K562 (cell line): ENCODE measurements at regions not wholly inside any gene's neighbourhood (a gene's known extent, or its start where the extent isn't known, plus 50 kb on each side); places are given as distances from the start of the nearest gene placed in this dataset.

Experiments used
- ATAC-seq: fragments of 200-7000 bp; cut with Tn5 transposase; 3 replicates; pipeline ENCODE4 v1.9.1; 2020; ENCODE audit warnings: moderate library complexity
- BruUV-seq: library from RNA; stranded (reverse); fragments of 400-500 nt; replicated peaks from 2 replicates; lab custom pipeline; 2021; lab: Mats Ljungman, UMichigan
- CTCF ChIA-PET: fragments of 300-600 bp; formaldehyde crosslinking; extraction: SDS; loops from one replicate; lab custom pipeline; 2021; ENCODE audit warnings: low intra/inter-chr PET ratio; lab: Yijun Ruan, JAX
- POLR2A ChIA-PET: fragments of 300-600, 350-650 bp; sonication (Branson Sonifier 250); formaldehyde crosslinking; extraction: SDS; loops from one replicate; lab custom pipeline; 2021; ENCODE audit warnings: antibody characterized with exemption, inconsistent platforms; lab: Yijun Ruan, JAX
- DNase-seq, 4 experiments: peaks; one replicate each; pipeline versions ENCODE4 v3.0.0 to v3.0.0-alpha.2; 2011 to 2018; ENCODE audit warnings: low spot score in 3 of 4, mixed read lengths in 3 of 4; ENCODE audit errors: extremely low read depth in 1 of 4
- FAIRE-seq: peaks from 2 replicates; lab custom pipeline; 2011; peaks lifted over from hg19 to GRCh38; lab: Jason Lieb, UNC
- H2AFZ ChIP-seq: 2 replicates; pipeline ENCODE4 v1.6.0; 2011; ENCODE audit warnings: low read depth, low read length, control low read depth, inconsistent platforms
- H3K27ac ChIP-seq: fragments of 200-600 bp; 3 replicates; pipeline ENCODE4 v1.8.0; 2011; ENCODE audit warnings: low read depth, mild to moderate bottlenecking, control low read depth, inconsistent platforms, low read length, moderate library complexity, mixed read lengths; ENCODE audit errors: extremely low read depth
- H3K27me3 ChIP-seq, 2 experiments: fragments of 300-600 bp in 1 of 2; 2 replicates in 1 of 2; 3 replicates in 1 of 2; pipeline versions ENCODE4 v1.6.0 to v1.8.0; 2011; ENCODE audit warnings: inconsistent platforms in 2 of 2, low read length in 2 of 2, mild to moderate bottlenecking in 1 of 2, mixed read lengths in 1 of 2, moderate library complexity in 1 of 2; ENCODE audit not compliant: control insufficient read depth in 2 of 2, insufficient read depth in 2 of 2
- H3K36me3 ChIP-seq: fragments of 300-600 bp; 3 replicates; pipeline ENCODE4 v1.8.0; 2011; ENCODE audit warnings: mild to moderate bottlenecking, low read length, inconsistent platforms; ENCODE audit not compliant: control insufficient read depth, insufficient read depth
- H3K4me1 ChIP-seq, 2 experiments: fragments of 200-600 bp in 1 of 2; replicated peaks in 1 of 2; 2 replicates in 1 of 2; 3 replicates in 1 of 2; pipeline versions ENCODE4 v1.5.1 to v1.8.0; 2011; ENCODE audit warnings: inconsistent platforms in 2 of 2, low read length in 2 of 2, mild to moderate bottlenecking in 1 of 2, mixed read lengths in 1 of 2, moderate library complexity in 1 of 2; ENCODE audit not compliant: control insufficient read depth in 2 of 2, insufficient read depth in 2 of 2
- H3K4me2 ChIP-seq: 2 replicates; pipeline ENCODE4 v1.6.1; 2011; ENCODE audit warnings: low read length, control low read depth, inconsistent platforms, mixed read lengths; ENCODE audit not compliant: insufficient read depth
- H3K4me3 ChIP-seq: fragments of 200-600 bp; sonication (generic), shearing (Covaris generic); 2 replicates; pipeline ENCODE4 v1.5.1; 2016; ENCODE audit warnings: control low read depth, inconsistent platforms
- H3K79me2 ChIP-seq: fragments of 200-600 bp; 3 replicates; pipeline ENCODE4 v1.8.0; 2011; ENCODE audit warnings: low read length, inconsistent platforms; ENCODE audit not compliant: control insufficient read depth, insufficient read depth
- H3K9ac ChIP-seq, 2 experiments: 2 replicates each; pipeline versions ENCODE4 v1.6.0 to v1.6.1; 2011; ENCODE audit warnings: low read depth in 2 of 2, low read length in 2 of 2, control low read depth in 1 of 2, inconsistent platforms in 1 of 2, mild to moderate bottlenecking in 1 of 2, mixed read lengths in 1 of 2; ENCODE audit not compliant: insufficient read depth in 1 of 2
- H3K9me1 ChIP-seq: one replicate; pipeline ENCODE4 v1.6.0; 2011; ENCODE audit warnings: inconsistent platforms, mild to moderate bottlenecking, low read length, moderate library complexity; ENCODE audit not compliant: control insufficient read depth, insufficient read depth
- H3K9me3 ChIP-seq: replicated peaks from 2 replicates; pipeline ENCODE4 v1.5.1; 2011; ENCODE audit warnings: low read depth, low read length, inconsistent platforms; ENCODE audit not compliant: control insufficient read depth, insufficient read depth
- H4K20me1 ChIP-seq: replicated peaks from 2 replicates; pipeline ENCODE4 v1.6.1; 2011; ENCODE audit warnings: low read length, inconsistent platforms, mixed read lengths; ENCODE audit not compliant: control insufficient read depth, insufficient read depth
- CAMTA2 ChIP-seq: fragments of 250-450 bp; sonication (Bioruptor Pico); conservative IDR thresholded peaks from 2 replicates; pipeline ENCODE4 v1.5.1; 2022
- CEBPG ChIP-seq, 3 experiments: fragments of 200-800 bp in 1 of 3; sonication (Bioruptor generic) in 1 of 3; sonication (generic) in 1 of 3; formaldehyde crosslinking in 1 of 3; IDR thresholded peaks in 2 of 3; conservative IDR thresholded peaks in 1 of 3; 2 replicates each; pipeline versions ENCODE4 v1.6.1 to v1.8.0; 2016 to 2022; ENCODE audit warnings: missing compliant biosample characterization in 2 of 3, missing genetic modification characterization in 2 of 3, mild to moderate bottlenecking in 1 of 3, missing genetic modification reagents in 1 of 3
- E2F3 ChIP-seq: fragments of 250-450 bp; sonication (Bioruptor Pico); IDR thresholded peaks from 2 replicates; pipeline ENCODE4 v1.4.0; 2020; ENCODE audit warnings: mild to moderate bottlenecking
- FOSL1 ChIP-seq: fragments of 200-800 bp; sonication (Bioruptor generic); conservative IDR thresholded peaks from 2 replicates; pipeline ENCODE4 v1.6.1; 2016; ENCODE audit warnings: missing genetic modification characterization, missing compliant biosample characterization
- HLTF ChIP-seq: fragments of 450-650 bp; IDR thresholded peaks from 2 replicates; pipeline ENCODE4 v1.6.1; 2016
- JUND ChIP-seq, 2 experiments: IDR thresholded peaks; 2 replicates in 1 of 2; 3 replicates in 1 of 2; pipeline ENCODE4 v1.6.1; 2011; ENCODE audit warnings: borderline replicate concordance in 2 of 2, low read depth in 2 of 2, low read length in 2 of 2, improper control_type of control experiment in 1 of 2, missing biosample characterization in 1 of 2, missing genetic modification characterization in 1 of 2, missing genetic modification reagents in 1 of 2
- NR2C1 ChIP-seq, 2 experiments: fragments of 450-650 bp; IDR thresholded peaks; 2 replicates each; pipeline ENCODE4 v1.6.1; 2017; ENCODE audit warnings: mild to moderate bottlenecking in 2 of 2, antibody characterized with exemption in 1 of 2, inconsistent platforms in 1 of 2, missing compliant biosample characterization in 1 of 2, missing genetic modification characterization in 1 of 2
- PURB ChIP-seq: sonication (generic); formaldehyde crosslinking; IDR thresholded peaks from 2 replicates; pipeline ENCODE4 v1.9.0; 2021; ENCODE audit warnings: low read depth, mild to moderate bottlenecking, missing genetic modification reagents
- RBM15 ChIP-seq: fragments of 200-400 bp; formaldehyde crosslinking; IDR thresholded peaks from 2 replicates; pipeline ENCODE4 v1.6.1; 2018; ENCODE audit warnings: mild to moderate bottlenecking, low read length, moderate library complexity; ENCODE audit not compliant: insufficient read depth
- RUNX1 ChIP-seq: sonication (generic); IDR thresholded peaks from 2 replicates; pipeline ENCODE4 v1.6.1; 2016; ENCODE audit warnings: antibody characterized with exemption, low read depth
- SMC3 ChIP-seq: conservative IDR thresholded peaks from 2 replicates; pipeline ENCODE4 v1.6.1; 2011; ENCODE audit warnings: low read depth, low read length, improper control_type of control experiment; ENCODE audit not compliant: insufficient read depth
- U2AF2 ChIP-seq: fragments of 200-400 bp; formaldehyde crosslinking; optimal IDR thresholded peaks from 2 replicates; pipeline ENCODE3; 2017; ENCODE audit warnings: low read depth, mild to moderate bottlenecking, low read length
- ZEB2 ChIP-seq: fragments of 450-650 bp; IDR thresholded peaks from 2 replicates; pipeline ENCODE4 v1.6.1; 2016
- ZNF146 ChIP-seq: IDR thresholded peaks from one replicate; pipeline ENCODE4 v1.6.1; 2018; ENCODE audit warnings: missing compliant biosample characterization; ENCODE audit not compliant: unreplicated experiment
- WGBS: fragments of 100-300 bp; shearing (Covaris generic); methylation state at CpG from one replicate; pipeline ENCODE4 v1.1.6; 2016; ENCODE audit warnings: low coverage, mixed read lengths; ENCODE audit not compliant: insufficient coverage; ENCODE audit errors: missing lambda C conversion rate; 5-methylcytosine and 5-hydroxymethylcytosine counted together
- in situ Hi-C: fragments of 300-500 bp; cut with MboI; formaldehyde crosslinking; loops from 4 replicates; pipeline ENCODE4 v1.15.0; 2018; ENCODE audit warnings: inconsistent platforms, mixed read lengths
- intact Hi-C: fragments of 100-400 bp; cut with micrococcal nuclease; formaldehyde crosslinking; loops from 2 replicates; pipeline ENCODE4 v1.14.2; 2022
- TF ChIP-seq, protein P1 (sequence below): sonication (generic); formaldehyde crosslinking; IDR thresholded peaks from 2 replicates; pipeline ENCODE4 v1.8.1; 2023; ENCODE audit warnings: mild to moderate bottlenecking, missing genetic modification reagents
- TF ChIP-seq, protein P2 (sequence below): sonication (generic); formaldehyde crosslinking; IDR thresholded peaks from 2 replicates; pipeline ENCODE4 v1.5.0; 2020; ENCODE audit warnings: missing genetic modification reagents

- ATAC-seq (no peak), FAIRE-seq (no peak)
- H3K4me2 ChIP-seq = no peak overlapping the region
- no peaks in the 10 kb centered on the region for H3K9me3 ChIP-seq
- 2% methylated on average over 5 of the region's 5 CpGs for WGBS
- no peaks in the 10 kb centered on the region for H3K4me1 ChIP-seq
- in situ Hi-C loops (no loop called here), intact Hi-C loops (no loop called here)
- H3K9ac ChIP-seq = no peak overlapping the region
- no TSS peak for BruUV-seq
- H4K20me1 ChIP-seq = no peaks in the 10 kb centered on the region
- no peak overlapping the region for H3K4me3 ChIP-seq
- no peaks in the 10 kb centered on the region for H3K27me3 ChIP-seq
- CTCF ChIA-PET = no interaction called here
- TF ChIP-seq RBM15 (no peak), CAMTA2 (CRISPR knock-in tag) (no peak), RUNX1 (no peak), PURB (no peak), ZNF146 (no peak), FOSL1 (tag) (no peak), SMC3 (no peak), JUND (IDR thresholded peaks at IDR 0.05; ENCODE audit: borderline replicate concordance, low read depth, low read length) (no peak), JUND (tag; IDR thresholded peaks at IDR 0.05; ENCODE audit: borderline replicate concordance, low read depth, low read length) (no peak), E2F3 (no peak), U2AF2 (no peak), NR2C1 (IDR thresholded peaks at IDR 0.05) (no peak), NR2C1 (tag; IDR thresholded peaks at IDR 0.05) (no peak), CEBPG (CRISPR knock-in tag; IDR thresholded peaks at IDR 0.05) (no peak), CEBPG (tag; conservative IDR thresholded peaks at IDR 0.05 in 1 of 2, IDR thresholded peaks at IDR 0.05 in 1 of 2) (no peak), ZEB2 (no peak), HLTF (no peak)
- TF ChIP-seq, protein P1, sequence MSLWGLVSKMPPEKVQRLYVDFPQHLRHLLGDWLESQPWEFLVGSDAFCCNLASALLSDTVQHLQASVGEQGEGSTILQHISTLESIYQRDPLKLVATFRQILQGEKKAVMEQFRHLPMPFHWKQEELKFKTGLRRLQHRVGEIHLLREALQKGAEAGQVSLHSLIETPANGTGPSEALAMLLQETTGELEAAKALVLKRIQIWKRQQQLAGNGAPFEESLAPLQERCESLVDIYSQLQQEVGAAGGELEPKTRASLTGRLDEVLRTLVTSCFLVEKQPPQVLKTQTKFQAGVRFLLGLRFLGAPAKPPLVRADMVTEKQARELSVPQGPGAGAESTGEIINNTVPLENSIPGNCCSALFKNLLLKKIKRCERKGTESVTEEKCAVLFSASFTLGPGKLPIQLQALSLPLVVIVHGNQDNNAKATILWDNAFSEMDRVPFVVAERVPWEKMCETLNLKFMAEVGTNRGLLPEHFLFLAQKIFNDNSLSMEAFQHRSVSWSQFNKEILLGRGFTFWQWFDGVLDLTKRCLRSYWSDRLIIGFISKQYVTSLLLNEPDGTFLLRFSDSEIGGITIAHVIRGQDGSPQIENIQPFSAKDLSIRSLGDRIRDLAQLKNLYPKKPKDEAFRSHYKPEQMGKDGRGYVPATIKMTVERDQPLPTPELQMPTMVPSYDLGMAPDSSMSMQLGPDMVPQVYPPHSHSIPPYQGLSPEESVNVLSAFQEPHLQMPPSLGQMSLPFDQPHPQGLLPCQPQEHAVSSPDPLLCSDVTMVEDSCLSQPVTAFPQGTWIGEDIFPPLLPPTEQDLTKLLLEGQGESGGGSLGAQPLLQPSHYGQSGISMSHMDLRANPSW (CRISPR knock-in tag) = no peak
- TF ChIP-seq, protein P2, sequence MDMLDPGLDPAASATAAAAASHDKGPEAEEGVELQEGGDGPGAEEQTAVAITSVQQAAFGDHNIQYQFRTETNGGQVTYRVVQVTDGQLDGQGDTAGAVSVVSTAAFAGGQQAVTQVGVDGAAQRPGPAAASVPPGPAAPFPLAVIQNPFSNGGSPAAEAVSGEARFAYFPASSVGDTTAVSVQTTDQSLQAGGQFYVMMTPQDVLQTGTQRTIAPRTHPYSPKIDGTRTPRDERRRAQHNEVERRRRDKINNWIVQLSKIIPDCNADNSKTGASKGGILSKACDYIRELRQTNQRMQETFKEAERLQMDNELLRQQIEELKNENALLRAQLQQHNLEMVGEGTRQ (CRISPR knock-in tag) = no peak
- TF ChIP-seq, all 486 proteins: peak for 0
- Histone ChIP-seq H3K36me3 (no peaks in the 10 kb centered on the region), H3K79me2 (no peaks in the 10 kb centered on the region), H3K27ac (no peak overlapping the region), H2AFZ (no peak overlapping the region), H3K9me1 (no peaks in the 10 kb centered on the region)
- DNase-seq = no peak
- POLR2A ChIA-PET = no interaction called here
Observed at GRCh38 chr10:36534471-36535002, 590.9 kb upstream of the ANKRD30A start.
